ENCODE measurements at regions not wholly inside any gene's neighbourhood (a gene's known extent, or its start where the extent isn't known, plus 50 kb on each side); places are given as distances from the start of the nearest gene placed in this dataset.

DNA sequence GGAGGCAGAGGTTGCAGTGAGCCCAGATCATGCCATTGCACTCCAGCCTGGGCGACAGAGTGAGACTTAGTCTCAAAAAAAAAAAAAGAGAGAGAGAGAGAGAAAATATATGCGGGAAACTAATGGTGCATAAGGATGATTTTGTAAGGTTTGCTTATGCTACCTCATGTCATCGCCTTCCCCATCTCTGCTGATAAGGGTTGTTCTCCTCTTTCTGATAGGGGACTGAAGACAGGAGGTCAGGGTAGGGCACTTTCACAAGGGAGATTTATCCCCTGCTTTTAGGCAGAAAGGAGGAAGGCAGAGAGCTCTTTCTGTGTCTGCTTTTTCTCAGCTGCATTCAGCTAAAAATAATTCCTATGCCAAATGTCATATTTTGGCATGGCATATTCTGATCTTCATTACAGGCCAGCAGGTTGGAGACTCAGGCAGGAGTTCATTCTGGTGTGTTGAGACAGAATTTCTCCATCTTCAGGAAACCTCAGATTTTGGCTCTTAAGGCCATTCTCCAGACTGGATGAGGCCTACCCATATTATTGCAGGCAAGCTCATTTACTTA lies 220.2 kb downstream of the AUH start:
- no peak for DNase-seq

GRCh38 chr9:91143162-91143561 lies 218.6 kb downstream of the AUH start:
- no peak for DNase-seq

- DNase-seq: no peak
Measured at GRCh38 chr9:91143642-91144041, 218.1 kb downstream of the AUH start.

DNA sequence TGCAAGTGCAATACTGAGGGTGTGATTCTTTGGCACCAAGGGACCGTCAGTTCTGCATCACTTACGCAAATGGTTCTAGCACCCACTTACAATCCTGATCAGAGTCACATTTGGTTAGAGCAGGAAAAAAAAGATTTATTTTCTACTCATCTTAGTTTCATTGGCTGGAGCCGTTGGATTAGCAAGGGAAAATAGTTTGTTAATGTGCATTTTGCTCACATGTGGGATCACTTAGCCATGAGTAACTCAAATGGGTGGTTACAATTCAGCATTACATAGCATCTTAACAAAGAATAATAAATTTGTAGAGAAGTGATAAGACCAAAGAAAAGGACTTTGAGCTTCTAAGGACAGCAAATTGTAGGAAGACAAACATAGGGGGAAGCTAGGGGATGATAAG lies 216.9 kb downstream of the AUH start:
- no peak for DNase-seq

GRCh38 chr9:91145496-91145895 lies 216.2 kb downstream of the AUH start:
- no peak for DNase-seq

GRCh38 chr9:91146391-91147019 lies 215.2 kb downstream of the AUH start:
- no peak for DNase-seq

- DNase-seq: no peak
Measured at GRCh38 chr9:91147079-91147708, 214.5 kb downstream of the AUH start.

DNA sequence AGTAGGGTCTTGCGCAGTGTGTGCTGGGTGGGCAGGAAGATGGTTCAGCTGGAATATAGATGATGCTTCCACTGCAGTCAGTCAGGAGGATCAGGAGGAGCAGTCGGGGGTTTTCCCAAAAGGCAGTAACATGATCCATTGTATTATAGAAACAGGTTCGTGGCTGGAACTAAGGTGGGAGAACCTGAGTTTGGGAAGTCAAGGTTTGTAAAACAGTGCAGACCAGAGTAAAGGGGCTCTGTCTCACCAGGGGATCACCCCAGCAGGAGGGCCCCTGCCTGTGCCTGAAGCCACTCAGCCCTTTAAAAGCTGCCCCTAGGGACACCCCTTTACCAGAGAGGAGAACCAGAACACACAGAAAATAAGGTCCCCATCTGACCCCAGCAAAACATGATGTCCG lies 213.4 kb downstream of the AUH start:
- DNase-seq: no peak

GRCh38 chr9:91150273-91150997 lies 211.3 kb downstream of the AUH start:
- DNase-seq: no peak

DNA sequence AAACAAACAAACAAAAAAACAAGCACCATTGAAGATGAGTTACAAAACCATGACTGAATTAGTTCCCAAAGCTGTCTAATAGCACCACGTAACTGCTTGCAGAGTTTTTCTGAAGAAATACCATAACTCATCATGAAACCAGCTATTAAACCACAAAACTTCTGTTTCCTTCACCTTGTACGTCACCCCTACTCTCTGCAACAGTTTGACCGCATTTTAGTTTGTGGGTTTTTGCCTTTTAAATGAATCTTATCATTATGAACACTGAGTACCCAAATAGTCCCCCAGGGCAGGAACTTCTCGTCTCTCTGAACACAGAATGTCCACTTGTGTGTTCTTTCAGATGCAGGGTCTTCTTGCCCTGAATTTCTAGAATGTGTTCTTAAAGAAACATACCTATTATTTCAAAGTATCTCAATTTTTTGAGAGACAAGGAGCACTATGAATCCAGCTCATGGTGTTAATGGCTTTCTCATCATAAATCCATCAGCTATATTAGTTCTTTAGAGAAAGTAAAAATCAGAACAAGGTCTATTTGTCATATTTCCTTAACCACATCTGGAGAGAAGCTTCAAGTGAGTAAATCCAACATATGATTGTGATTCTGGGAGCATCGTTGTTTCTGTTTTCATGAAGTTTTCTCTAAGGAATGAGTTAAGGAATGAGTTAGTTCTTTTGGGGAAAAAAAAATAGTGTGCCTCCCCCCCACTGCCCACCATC lies 210.6 kb downstream of the AUH start:
- DNase-seq: peak; percentile 63

DNA sequence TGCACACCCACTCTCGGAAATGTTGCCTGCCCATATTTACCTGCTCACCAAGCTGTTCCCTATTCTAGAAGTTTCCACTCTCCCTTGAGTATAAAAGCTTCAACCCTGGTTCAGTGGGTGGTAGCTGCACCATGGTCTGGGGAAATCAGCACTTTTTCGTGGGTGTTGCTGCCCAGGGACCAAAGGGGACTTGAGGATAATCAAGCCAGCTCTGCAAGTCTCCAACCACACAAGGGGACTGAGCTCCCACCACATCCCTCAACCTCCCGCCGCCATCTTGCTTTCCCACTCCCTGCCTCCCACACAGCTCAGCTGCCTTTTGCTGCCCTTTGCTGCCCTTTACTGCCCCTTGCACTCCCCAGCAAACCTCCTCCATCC lies 210.0 kb downstream of the AUH start:
- DNase-seq: no peak

DNA sequence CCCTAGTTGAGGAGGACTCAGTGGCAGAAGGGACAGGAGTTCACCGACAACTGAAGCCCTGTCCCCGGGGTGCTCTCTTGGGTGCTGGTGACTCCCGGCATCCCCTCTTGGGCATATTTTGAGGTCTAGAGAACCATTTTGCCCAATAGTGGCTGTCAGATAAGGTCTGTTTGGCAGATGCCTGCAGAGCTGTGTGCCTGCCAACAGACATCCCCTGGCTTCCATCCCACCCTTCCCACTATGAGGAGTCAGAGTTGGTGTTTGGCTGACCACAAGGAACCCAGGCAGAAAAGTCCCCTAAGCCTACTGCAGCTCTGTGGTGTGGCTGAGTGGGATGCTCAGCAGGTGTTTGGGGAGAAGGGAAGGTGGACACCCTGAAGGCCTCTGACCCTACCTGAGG lies 207.0 kb downstream of the AUH start:
- no peak for DNase-seq

GRCh38 chr9:91155181-91155580 lies 206.5 kb downstream of the AUH start:
- no peak for DNase-seq

GRCh38 chr9:91155746-91156376 lies 205.9 kb downstream of the AUH start:
- no peak for DNase-seq

DNA sequence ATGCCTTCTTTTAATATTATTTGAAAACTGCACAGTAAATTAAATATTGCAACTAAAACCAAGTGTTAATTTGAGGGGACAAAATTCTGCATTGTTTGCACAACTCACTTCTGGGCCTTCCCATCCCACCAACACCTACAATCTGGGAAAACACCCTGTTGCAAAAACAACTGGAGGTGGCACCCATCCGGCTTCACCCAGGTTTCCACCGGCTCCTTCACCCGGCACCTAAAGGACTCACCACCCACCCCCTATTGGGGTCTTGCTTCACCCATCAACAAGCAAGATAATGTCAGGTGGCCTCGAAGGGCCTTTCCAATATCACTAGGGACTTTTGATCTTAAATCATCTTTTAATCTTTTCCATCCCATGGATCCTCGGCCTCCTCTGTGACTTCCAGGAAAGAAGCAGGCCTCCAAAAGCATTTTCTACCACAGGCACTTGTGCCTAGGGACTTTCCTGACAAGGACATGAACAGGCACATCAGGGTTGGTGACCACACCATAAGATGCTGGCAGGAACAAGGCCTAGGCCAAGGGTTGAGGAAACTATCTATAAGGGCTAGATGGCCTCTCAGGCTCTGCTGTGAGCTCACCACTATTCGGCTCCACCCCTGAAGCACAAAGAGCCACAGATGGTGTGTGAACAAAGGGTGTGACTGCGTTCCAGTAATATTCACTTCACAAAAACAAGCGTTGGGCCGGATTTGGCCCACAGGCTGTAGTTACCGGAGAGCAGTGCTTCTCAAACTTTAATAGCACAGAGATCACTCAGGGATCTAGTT lies 205.1 kb downstream of the AUH start:
- DNase-seq: peak; percentile 30

- no peak for DNase-seq
Measured at GRCh38 chr9:91157883-91158282, 203.8 kb downstream of the AUH start.

- no peak for DNase-seq
Measured at GRCh38 chr9:91158286-91158685, 203.4 kb downstream of the AUH start.

GRCh38 chr9:91158946-91159345 lies 202.8 kb downstream of the AUH start:
- DNase-seq: no peak

GRCh38 chr9:91159664-91160121 lies 202.0 kb downstream of the AUH start:
- DNase-seq: no peak

DNA sequence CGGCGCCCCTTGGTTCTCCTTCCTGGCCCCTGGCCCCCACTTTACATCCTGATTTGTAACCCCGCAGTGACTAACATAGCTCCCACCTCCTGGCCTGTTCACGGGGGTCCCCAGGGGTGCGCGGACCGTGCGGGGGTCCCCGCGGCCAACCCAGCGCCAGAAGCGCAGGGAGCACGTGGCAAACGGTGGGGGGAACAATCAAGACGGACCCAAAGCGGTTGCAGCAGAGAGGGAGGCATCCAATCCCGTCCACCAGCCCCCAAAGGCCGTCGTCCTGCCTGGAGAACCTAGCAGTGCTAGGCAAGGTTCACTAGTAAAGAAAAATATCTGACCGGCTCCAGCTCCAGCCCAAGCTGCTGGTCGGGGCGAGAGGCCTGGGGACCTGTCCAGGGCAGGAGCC lies 201.5 kb downstream of the AUH start:
- no peak for DNase-seq

GRCh38 chr9:91160599-91161464 lies 200.9 kb downstream of the AUH start:
- no peak for DNase-seq

All from CD4-positive, alpha-beta T cell treated with Interleukin-12 subunit alpha and Interleukin-12 subunit beta, for 1 hour (primary cell).